ENCODE measurements at regions not wholly inside any gene's neighbourhood (a gene's known extent, or its start where the extent isn't known, plus 50 kb on each side); places are given as distances from the start of the nearest gene placed in this dataset.

- Mint-ChIP-seq H3K9me3 (peaks cover 8% of the 10 kb centered on the region), H3K4me3 (no peak overlapping the region), H3K27me3 (ENCODE audit: low read depth) (no peaks in the 10 kb centered on the region), H3K27ac (no peak overlapping the region), H3K36me3 (peaks cover 2% of the 10 kb centered on the region), H3K4me1 (peaks cover 3% of the 10 kb centered on the region)
- DNase-seq (ENCODE audit: low spot score in 2 of 2, unreplicated experiment in 2 of 2) = no peak
- no peak for TF ChIP-seq CTCF (IDR thresholded peaks at IDR 0.05; ENCODE audit: unreplicated experiment)
Measured at GRCh38 chr21:18478513-18478912, 74.9 kb upstream of the TMPRSS15 start.

GRCh38 chr21:18488252-18488651 lies 84.7 kb upstream of the TMPRSS15 start:
- no peaks in the 10 kb centered on the region for H3K9me3 Mint-ChIP-seq
- no peaks in the 10 kb centered on the region for H3K36me3 Mint-ChIP-seq
- H3K4me3 Mint-ChIP-seq = no peak overlapping the region
- no peaks in the 10 kb centered on the region for H3K27me3 Mint-ChIP-seq (ENCODE audit: low read depth)
- no peak for DNase-seq (ENCODE audit: low spot score in 2 of 2, unreplicated experiment in 2 of 2)
- no peak overlapping the region for H3K27ac Mint-ChIP-seq
- TF ChIP-seq CTCF (IDR thresholded peaks at IDR 0.05; ENCODE audit: unreplicated experiment) = no peak
- peaks cover 23% of the 10 kb centered on the region for H3K4me1 Mint-ChIP-seq

- Mint-ChIP-seq H3K4me1 (peaks cover 22% of the 10 kb centered on the region), H3K4me3 (no peak overlapping the region), H3K9me3 (no peaks in the 10 kb centered on the region), H3K27ac (peak overlapping the region; percentile 14), H3K36me3 (no peaks in the 10 kb centered on the region), H3K27me3 (ENCODE audit: low read depth) (no peaks in the 10 kb centered on the region)
- TF ChIP-seq CTCF (IDR thresholded peaks at IDR 0.05; ENCODE audit: unreplicated experiment) = no peak
- DNase-seq (ENCODE audit: low spot score in 2 of 2, unreplicated experiment in 2 of 2) = no peak
Measured at GRCh38 chr21:18493422-18493821, 89.8 kb upstream of the TMPRSS15 start.

- H3K9me3 Mint-ChIP-seq = no peaks in the 10 kb centered on the region
- peaks cover 22% of the 10 kb centered on the region for H3K4me1 Mint-ChIP-seq
- DNase-seq (ENCODE audit: low spot score in 2 of 2, unreplicated experiment in 2 of 2) = no peak
- no peaks in the 10 kb centered on the region for H3K27me3 Mint-ChIP-seq (ENCODE audit: low read depth)
- no peaks in the 10 kb centered on the region for H3K36me3 Mint-ChIP-seq
- H3K27ac Mint-ChIP-seq = no peak overlapping the region
- H3K4me3 Mint-ChIP-seq = no peak overlapping the region
- TF ChIP-seq CTCF (IDR thresholded peaks at IDR 0.05; ENCODE audit: unreplicated experiment) = no peak
Measured at GRCh38 chr21:18495523-18495922, 91.9 kb upstream of the TMPRSS15 start.

- no peak overlapping the region for H3K4me3 Mint-ChIP-seq
- peaks cover 17% of the 10 kb centered on the region for H3K4me1 Mint-ChIP-seq
- H3K36me3 Mint-ChIP-seq = peaks cover 4% of the 10 kb centered on the region
- peaks cover 11% of the 10 kb centered on the region for H3K9me3 Mint-ChIP-seq
- DNase-seq (ENCODE audit: low spot score in 2 of 2, unreplicated experiment in 2 of 2) = no peak
- no peak for TF ChIP-seq CTCF (IDR thresholded peaks at IDR 0.05; ENCODE audit: unreplicated experiment)
- no peaks in the 10 kb centered on the region for H3K27me3 Mint-ChIP-seq (ENCODE audit: low read depth)
- H3K27ac Mint-ChIP-seq = no peak overlapping the region
Measured at GRCh38 chr21:18498431-18498830, 94.8 kb upstream of the TMPRSS15 start.

GRCh38 chr21:18499761-18500376 lies 96.3 kb upstream of the TMPRSS15 start:
- peak; percentile 89 for TF ChIP-seq CTCF (IDR thresholded peaks at IDR 0.05; ENCODE audit: unreplicated experiment)
- Mint-ChIP-seq H3K9me3 (peaks cover 16% of the 10 kb centered on the region), H3K27me3 (ENCODE audit: low read depth) (no peaks in the 10 kb centered on the region), H3K4me3 (no peak overlapping the region), H3K36me3 (peaks cover 4% of the 10 kb centered on the region), H3K4me1 (peaks cover 15% of the 10 kb centered on the region), H3K27ac (no peak overlapping the region)
- DNase-seq (ENCODE audit: low spot score in 2 of 2, unreplicated experiment in 2 of 2) = peak; percentile 25 to 48

Data from mesothelial cell of epicardium (in vitro differentiated cells).